ENCODE measurements at regions not wholly inside any gene's neighbourhood (a gene's known extent, or its start where the extent isn't known, plus 50 kb on each side); places are given as distances from the start of the nearest gene placed in this dataset.
"Not testable (repeated sequence)": the region's sequence is repeated elsewhere in the genome, so short reads cannot be mapped to it uniquely, and the experiment has no call there.

DNA sequence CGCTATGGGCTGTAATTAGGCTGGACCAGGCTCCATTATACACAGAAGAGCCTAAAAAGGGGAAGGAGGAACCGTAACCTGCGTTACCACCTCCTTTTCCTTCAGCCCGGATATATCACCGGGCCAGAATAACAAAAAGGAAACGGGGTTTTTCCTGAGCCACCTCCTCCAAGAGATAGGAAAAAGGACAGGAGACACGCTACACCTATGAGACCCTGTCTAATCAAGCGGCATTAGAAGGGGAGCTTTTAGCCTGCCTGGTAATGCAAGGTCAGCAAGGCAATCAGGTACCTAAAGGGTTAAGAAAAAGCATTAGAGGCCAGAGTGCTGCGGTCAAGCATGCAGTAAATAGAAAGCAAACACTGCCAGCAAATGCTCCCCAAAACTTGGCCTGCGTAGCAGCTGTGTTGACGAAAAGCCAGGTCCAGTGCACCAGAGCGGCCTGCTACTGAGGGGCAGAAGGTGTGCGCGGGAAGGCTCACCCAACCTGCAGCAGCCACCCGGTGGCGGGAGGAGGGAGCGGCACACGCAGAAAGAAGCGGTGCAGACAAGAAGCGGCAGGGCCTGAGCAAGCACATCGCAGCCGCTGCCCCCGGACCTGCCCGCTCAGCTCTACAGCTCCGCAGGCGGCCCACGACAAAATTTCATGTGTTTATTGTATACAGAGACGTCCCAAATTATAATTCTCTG, 1466.1 kb downstream of the UQCRFS1 start:
- DNase-seq, result peak; percentile 2 to 8

DNA sequence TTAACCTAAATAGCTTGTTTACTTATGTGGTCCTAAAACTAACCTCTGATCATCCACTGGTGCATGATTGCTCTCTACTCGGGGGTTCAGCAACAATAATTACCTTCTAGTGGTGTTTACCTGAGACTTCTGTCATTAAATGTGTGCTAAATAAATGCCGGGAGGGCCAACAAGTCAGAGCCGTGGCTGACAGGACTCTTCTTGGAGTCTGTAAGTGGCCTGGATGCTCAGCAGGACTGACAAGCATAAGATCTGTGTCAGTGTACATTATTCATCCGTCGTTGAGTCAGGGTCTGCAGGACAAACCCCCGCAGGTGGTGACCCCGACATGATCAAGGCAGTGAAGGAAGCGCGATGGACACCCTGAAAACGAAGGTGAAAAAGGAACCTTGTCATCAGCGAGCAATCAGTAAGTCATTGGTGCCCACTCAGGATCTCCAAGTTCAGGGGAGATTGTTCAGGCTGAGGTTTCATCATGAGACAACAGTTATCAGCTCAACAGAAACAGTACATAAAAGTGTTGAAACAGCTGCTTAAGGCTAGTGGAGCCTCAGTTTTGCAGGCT, 1466.9 kb downstream of the UQCRFS1 start:
- no peak for DNase-seq

GRCh38 chr19:27744926-27745768, 1467.8 kb downstream of the UQCRFS1 start:
- no peak for DNase-seq

DNA sequence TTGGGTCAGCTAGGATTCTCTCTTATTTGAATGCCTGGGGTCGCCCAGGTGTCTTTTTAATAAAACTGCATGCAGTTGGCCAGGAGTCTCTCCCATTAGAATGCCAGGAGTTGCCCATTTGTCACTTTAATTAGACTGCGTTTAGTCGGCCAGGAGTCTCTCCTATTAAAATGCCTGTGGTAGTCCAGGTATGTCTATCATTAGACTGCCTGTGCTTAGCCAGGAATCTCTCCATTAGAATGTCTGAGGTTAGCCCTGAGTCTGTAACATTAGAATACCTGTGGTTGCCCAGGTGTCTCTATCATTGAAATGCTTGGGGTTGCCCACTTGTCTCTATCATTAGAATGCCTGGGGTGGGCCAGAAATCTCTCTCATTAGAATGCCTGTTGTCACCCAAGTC, 1470.9 kb downstream of the UQCRFS1 start:
- DNase-seq, result no peak

DNA sequence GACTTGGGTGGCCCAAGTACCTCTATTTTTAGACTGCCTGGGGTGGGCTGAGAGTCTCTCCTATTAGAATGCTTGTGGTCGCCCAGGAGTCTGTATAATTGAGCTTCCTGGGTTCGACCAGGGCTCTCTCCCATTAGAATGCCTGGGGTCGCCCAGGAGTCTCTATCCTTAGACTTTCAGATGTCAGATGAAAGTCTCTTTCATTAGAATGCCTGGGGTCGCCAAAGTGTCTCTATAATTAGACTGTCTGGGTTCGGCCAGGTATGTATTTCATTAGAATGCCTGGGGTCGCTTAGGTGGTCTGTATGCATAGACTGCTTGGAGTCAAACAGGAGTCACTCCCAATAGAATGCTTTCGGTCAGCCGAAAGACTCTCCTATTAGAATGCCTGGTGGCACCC, 1471.7 kb downstream of the UQCRFS1 start:
- DNase-seq, result no peak

DNA sequence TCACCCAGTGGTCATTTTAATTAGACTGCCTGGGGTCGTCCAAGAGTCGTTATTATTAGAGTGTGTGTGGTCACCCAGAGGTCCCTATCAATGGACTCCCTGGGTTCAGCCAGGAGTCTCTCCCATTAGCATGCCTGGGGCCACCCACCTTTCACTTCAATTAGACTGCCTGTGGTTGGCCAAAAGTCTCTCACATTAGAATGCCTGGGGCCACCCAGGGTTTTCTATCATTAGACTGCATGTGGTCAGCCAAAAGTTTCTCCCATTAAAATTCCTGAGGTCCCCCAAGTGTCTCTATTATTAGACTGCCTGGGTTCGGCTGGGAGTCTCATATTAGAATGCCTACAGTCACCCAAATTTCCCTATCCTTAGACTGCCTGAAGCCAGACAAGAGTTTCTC, 1472.6 kb downstream of the UQCRFS1 start:
- DNase-seq, result no peak

GRCh38 chr19:27738569-27739193, 1474.3 kb downstream of the UQCRFS1 start:
- DNase-seq, result no peak

- DNase-seq, result no peak
These were observed 1476.7 kb downstream of the UQCRFS1 start for GRCh38 chr19:27736225-27736624.

DNA sequence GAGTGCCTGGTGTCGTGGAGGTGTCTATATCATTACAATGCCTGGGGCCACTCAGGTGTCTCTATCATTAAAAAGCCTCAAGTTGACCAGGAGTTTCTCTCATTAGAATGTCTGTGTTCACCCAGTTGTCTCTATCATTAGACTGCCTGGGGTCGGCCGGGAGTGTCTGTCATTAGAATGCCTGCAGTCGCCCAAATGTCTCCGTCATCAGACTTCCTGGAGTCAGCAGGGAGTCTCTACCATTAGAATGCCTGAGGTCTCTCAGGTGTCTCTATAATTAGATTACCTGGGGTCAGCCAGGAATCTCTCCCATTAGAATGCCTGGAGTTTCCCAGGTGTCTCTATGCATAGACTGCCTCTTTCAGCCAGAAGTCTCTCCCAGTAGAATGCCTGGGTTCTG, 1477.6 kb downstream of the UQCRFS1 start:
- DNase-seq, result no peak

DNA sequence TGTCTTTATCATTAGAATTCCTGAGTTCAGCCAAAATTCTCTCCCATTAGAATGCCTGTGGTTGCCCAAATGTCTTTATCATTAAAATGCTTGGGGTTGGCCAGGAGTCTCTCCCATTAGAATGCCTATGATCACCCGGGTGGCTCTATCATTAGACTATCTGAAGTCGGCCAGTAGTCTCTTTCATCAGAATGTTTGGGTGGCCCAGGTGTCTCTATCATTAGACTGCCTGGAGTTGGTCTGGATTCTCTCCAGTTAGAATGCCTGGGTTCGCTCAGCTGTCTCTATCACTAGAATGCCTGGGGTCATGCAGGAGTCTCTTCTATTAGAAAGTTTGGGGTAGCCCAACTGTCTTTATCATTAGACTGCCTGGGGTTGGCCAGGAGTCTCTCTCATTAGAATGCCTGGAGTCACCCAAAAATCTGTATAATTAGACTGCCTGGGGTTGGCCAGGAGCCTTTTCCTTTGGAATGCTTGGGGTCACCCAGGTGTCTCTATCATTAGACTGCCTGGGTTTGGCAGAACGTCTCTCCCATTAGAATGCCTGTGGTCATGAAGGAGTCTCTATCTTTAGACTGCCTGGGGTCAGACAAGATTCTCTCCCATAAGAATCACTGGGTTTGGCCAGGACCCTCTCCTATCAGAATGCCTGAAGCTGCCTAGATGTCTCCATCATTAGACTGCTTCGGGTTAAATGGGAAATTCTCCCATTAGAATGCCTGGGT, 1478.3 kb downstream of the UQCRFS1 start:
- no peak for DNase-seq

GRCh38 chr19:27733551-27734266, 1479.2 kb downstream of the UQCRFS1 start:
- no peak for DNase-seq

GRCh38 chr19:27729332-27729731, 1483.6 kb downstream of the UQCRFS1 start:
- DNase-seq, result no peak

DNA sequence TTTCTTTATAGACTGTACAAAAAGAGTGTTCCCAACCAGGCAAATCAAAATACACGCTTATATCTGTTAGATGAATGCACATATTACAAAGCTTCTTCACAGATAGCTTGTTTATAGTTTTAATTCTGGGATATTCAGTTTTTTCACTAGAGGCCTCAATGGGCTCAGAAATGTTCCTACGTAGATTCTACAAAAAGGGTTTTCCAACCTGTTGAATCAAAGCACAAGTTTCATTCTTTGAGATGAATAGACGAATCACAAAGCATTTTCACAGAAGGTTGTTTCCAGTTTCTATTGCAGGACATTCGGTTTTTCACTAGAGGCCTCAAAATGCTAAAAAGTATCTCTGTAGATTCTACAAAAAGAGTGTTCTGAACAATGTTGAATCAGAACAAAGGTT, 1490.3 kb downstream of the UQCRFS1 start:
- DNase-seq, result no peak

GRCh38 chr19:27720155-27720554, 1492.8 kb downstream of the UQCRFS1 start:
- no peak for DNase-seq

DNA sequence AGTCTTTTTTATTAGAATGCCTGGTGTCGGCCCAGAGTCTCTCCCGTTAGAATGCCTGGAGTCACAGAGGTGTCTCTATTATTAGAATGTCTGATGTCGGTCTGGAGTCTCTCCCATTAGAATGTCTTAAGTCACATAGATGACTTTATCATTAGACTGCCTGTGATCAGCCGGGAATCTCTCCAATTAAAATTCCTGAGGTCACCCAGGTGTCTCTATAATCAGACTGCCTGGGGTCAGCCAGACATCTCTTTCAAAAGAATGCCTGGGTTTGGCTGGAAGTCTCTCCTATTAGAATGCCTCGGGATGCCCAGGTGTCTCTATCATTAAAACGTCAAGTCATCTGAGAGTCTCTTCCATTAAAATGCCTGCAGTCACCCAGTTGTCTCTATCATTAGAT, 1493.9 kb downstream of the UQCRFS1 start:
- no peak for DNase-seq

GRCh38 chr19:27718234-27718633, 1494.7 kb downstream of the UQCRFS1 start:
- no peak for DNase-seq

DNA sequence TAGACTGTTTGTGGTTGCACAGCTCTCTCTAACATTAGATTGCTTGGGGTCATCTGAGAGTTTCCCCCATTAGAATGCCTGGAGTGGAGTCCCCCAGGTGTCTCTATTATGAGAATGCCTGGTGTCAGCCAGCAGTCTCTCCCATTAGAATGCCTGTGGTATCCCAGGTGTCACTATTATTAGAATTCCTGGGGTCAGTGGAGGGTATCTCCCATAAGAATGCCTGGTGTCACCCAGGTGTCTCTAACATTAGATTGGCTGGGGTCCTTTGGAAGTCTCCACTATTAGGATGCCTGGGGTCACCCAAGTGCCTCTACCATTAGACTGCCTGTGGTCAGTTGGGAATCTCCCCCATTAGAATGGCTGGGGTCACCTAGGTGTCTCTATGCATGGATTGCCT, 1495.1 kb downstream of the UQCRFS1 start:
- no peak for DNase-seq

DNA sequence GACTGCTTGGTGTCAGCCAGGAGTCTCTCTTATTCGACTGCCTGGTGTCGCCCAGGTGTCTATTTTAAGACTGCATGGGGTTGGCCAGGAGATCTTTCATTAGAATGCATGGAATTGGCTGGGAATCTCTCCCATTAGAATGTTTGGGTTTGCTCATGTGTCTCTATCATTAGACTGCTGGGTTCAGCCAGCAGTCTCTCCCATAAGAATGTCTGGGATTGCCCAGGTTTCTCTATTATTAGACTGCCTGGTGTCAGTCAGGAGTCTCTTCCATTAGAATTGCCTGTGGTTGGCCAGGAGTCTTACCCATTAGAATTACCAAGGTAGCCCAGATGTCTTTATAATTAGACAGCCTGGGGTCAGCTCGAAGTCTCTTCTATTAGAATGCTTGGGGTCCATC, 1496.0 kb downstream of the UQCRFS1 start:
- DNase-seq, result no peak

DNA sequence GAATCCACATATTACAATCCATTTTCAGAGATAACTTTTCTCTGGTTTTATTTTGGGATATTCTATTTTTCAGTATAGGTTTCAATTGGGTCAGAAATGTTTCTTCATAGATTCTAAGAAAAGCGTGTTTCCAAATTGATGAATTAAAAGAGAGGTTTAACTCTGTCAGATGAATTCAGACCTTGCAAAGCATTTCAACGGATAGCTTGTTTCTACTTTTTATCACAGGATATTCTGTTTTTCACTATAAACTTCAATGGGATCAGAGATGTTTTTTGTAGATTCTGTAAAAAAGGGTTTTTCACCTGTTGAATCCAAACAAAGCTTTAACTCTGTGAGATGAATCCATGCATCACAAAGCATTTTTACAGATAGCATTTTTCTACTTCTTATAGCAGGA, 1498.1 kb downstream of the UQCRFS1 start:
- DNase-seq, result no peak

- no peak for DNase-seq
These were observed 1503.5 kb downstream of the UQCRFS1 start for GRCh38 chr19:27709496-27709895.

- DNase-seq, result not testable (repeated sequence)
These were observed 1504.0 kb downstream of the UQCRFS1 start for GRCh38 chr19:27708986-27709385.

DNA sequence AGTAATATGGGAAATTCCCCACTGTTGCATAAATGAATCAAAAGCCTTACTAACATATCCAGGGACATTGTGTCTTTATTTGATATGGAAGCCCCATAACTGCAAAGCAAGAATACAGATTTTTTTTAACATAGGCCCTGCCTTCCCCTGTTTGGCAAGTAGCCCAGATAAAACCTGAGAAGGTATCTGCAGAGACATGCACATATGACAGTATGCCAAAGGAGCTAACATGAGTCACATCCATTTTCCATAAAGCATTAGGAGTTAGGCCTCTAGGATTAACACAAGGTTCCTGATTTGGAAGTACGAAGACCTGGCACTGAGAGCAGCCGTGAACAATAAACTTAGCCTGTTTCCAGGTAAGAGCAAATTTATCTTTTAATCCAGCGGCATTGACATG, 1505.9 kb downstream of the UQCRFS1 start:
- DNase-seq, result not testable (repeated sequence)
